GM18858 (cell line): ENCODE measurements at regions not wholly inside any gene's neighbourhood (a gene's known extent, or its start where the extent isn't known, plus 50 kb on each side); places are given as distances from the start of the nearest gene placed in this dataset.
"Not testable (repeated sequence)": the region's sequence is repeated elsewhere in the genome, so short reads cannot be mapped to it uniquely, and the experiment has no call there.

Experiments
- ATAC-seq: cut with Tn5 transposase; IDR thresholded peaks from one replicate; pipeline ENCODE4 v1.9.1; 2021; ENCODE audit not compliant: unreplicated experiment

GRCh38 chr14:38045461-38045860 lies 162.2 kb upstream of the SSTR1 start:
- ATAC-seq = no peak

GRCh38 chr14:38046160-38046559 lies 161.5 kb upstream of the SSTR1 start:
- no peak for ATAC-seq

GRCh38 chr14:38047195-38047902 lies 160.4 kb upstream of the SSTR1 start:
- ATAC-seq = no peak

- ATAC-seq = no peak
These were observed 154.0 kb upstream of the SSTR1 start for GRCh38 chr14:38053666-38054065.

- no peak for ATAC-seq
These were observed 151.4 kb upstream of the SSTR1 start for GRCh38 chr14:38056270-38056669.

- not testable (repeated sequence) for ATAC-seq
These were observed 145.5 kb upstream of the SSTR1 start for GRCh38 chr14:38062223-38062622.

GRCh38 chr14:38063711-38064320 lies 143.9 kb upstream of the SSTR1 start:
- no peak for ATAC-seq

- ATAC-seq = no peak
These were observed 142.5 kb upstream of the SSTR1 start for GRCh38 chr14:38065106-38065762.

GRCh38 chr14:38070061-38070588 lies 137.6 kb upstream of the SSTR1 start:
- ATAC-seq = no peak

- ATAC-seq = no peak
These were observed 134.1 kb upstream of the SSTR1 start for GRCh38 chr14:38073641-38074040.

- ATAC-seq = no peak
These were observed 133.6 kb upstream of the SSTR1 start for GRCh38 chr14:38074081-38074480.

GRCh38 chr14:38074754-38075153 lies 132.9 kb upstream of the SSTR1 start:
- no peak for ATAC-seq

- ATAC-seq = no peak
These were observed 129.3 kb upstream of the SSTR1 start for GRCh38 chr14:38078393-38078792.

- ATAC-seq = peak; percentile 83
These were observed 128.4 kb upstream of the SSTR1 start for GRCh38 chr14:38079268-38079667.

GRCh38 chr14:38079886-38080285 lies 127.8 kb upstream of the SSTR1 start:
- no peak for ATAC-seq

GRCh38 chr14:38080696-38081095 lies 127.0 kb upstream of the SSTR1 start:
- ATAC-seq = no peak

GRCh38 chr14:38083039-38083438 lies 124.7 kb upstream of the SSTR1 start:
- no peak for ATAC-seq

GRCh38 chr14:38089123-38089522 lies 118.6 kb upstream of the SSTR1 start:
- ATAC-seq = no peak

GRCh38 chr14:38090506-38090905 lies 117.2 kb upstream of the SSTR1 start:
- no peak for ATAC-seq

- ATAC-seq = no peak
These were observed 109.4 kb upstream of the SSTR1 start for GRCh38 chr14:38098074-38098836.

GRCh38 chr14:38101679-38102078 lies 106.0 kb upstream of the SSTR1 start:
- ATAC-seq = no peak
